Liver (tissue), 3 donors: ENCODE measurements at regions not wholly inside any gene's neighbourhood (a gene's known extent, or its start where the extent isn't known, plus 50 kb on each side); places are given as distances from the start of the nearest gene placed in this dataset.

Experiments used
- ATF3 ChIP-seq: IDR thresholded peaks from 2 replicates; pipeline ENCODE4 v1.6.1; 2016; ENCODE audit warnings: antibody characterized with exemption
- CTCF ChIP-seq: fragments of 150-350 bp; IDR thresholded peaks from 2 replicates; pipeline ENCODE4 v1.5.1; 2017; ENCODE audit warnings: improper control_type of control experiment, low read depth, low read length; ENCODE audit not compliant: missing input control
- EGR1 ChIP-seq, 2 donors: IDR thresholded peaks; 2 replicates each; pipeline ENCODE4 v1.6.1; 2016 to 2018; ENCODE audit warnings: antibody characterized with exemption in 2 of 2, low read depth in 2 of 2
- FOXA2 ChIP-seq: IDR thresholded peaks from 2 replicates; pipeline ENCODE4 v1.6.1; 2016; ENCODE audit warnings: antibody characterized with exemption
- GABPA ChIP-seq, 2 donors: IDR thresholded peaks in 1 of 2; conservative IDR thresholded peaks in 1 of 2; 2 replicates each; pipeline ENCODE4 v1.6.1; 2016; ENCODE audit warnings: antibody characterized with exemption in 2 of 2, mild to moderate bottlenecking in 1 of 2, moderate library complexity in 1 of 2
- HNF4A ChIP-seq, 2 donors: conservative IDR thresholded peaks; 2 replicates each; pipeline ENCODE4 v1.6.1; 2016; ENCODE audit warnings: antibody characterized with exemption in 2 of 2, mild to moderate bottlenecking in 2 of 2
- JUND ChIP-seq, 2 donors: IDR thresholded peaks; 2 replicates each; pipeline ENCODE4 v1.6.1; 2016; ENCODE audit warnings: antibody characterized with exemption in 2 of 2
- MAX ChIP-seq: IDR thresholded peaks from 2 replicates; pipeline ENCODE4 v1.6.1; 2016; ENCODE audit warnings: antibody characterized with exemption
- RAD21 ChIP-seq, 2 donors: IDR thresholded peaks; 2 replicates each; pipeline ENCODE4 v1.6.1; 2016; ENCODE audit warnings: antibody characterized with exemption in 2 of 2, mild to moderate bottlenecking in 2 of 2
- REST ChIP-seq: IDR thresholded peaks from 2 replicates; pipeline ENCODE4 v1.6.1; 2016; ENCODE audit warnings: antibody characterized with exemption, mild to moderate bottlenecking
- SP1 ChIP-seq: IDR thresholded peaks from 2 replicates; pipeline ENCODE4 v1.6.1; 2018; ENCODE audit warnings: antibody characterized with exemption, mild to moderate bottlenecking
- TAF1 ChIP-seq: conservative IDR thresholded peaks from 2 replicates; pipeline ENCODE4 v1.6.1; 2016; ENCODE audit warnings: antibody characterized with exemption, mild to moderate bottlenecking
- YY1 ChIP-seq: IDR thresholded peaks from 2 replicates; pipeline ENCODE4 v1.6.1; 2016; ENCODE audit warnings: antibody characterized with exemption, mild to moderate bottlenecking
- donor health status: healthy.
- donor health status: healthy.

GRCh38 chr16:77551357-77551756 lies 116.5 kb upstream of the ADAMTS18 start:
- TF ChIP-seq YY1 (no peak), CTCF (no peak), REST (no peak), MAX (no peak), SP1 (no peak), FOXA2 (no peak), EGR1 (IDR thresholded peaks at IDR 0.05; ENCODE audit: low read depth in 2 of 2) (no peak), ATF3 (no peak), JUND (IDR thresholded peaks at IDR 0.05) (no peak), GABPA (IDR thresholded peaks at IDR 0.05 in 1 of 2, conservative IDR thresholded peaks at IDR 0.05 in 1 of 2) (no peak), TAF1 (no peak), RAD21 (IDR thresholded peaks at IDR 0.05) (no peak), HNF4A (conservative IDR thresholded peaks at IDR 0.05) (no peak)
